T-helper 17 cell (primary cell): ENCODE measurements at regions not wholly inside any gene's neighbourhood (a gene's known extent, or its start where the extent isn't known, plus 50 kb on each side); places are given as distances from the start of the nearest gene placed in this dataset.

ENCODE experiments used
- ATAC-seq: fragments of 150-1000 bp; cut with Tn5 transposase; 2 replicates; pipeline ENCODE4 v1.10.0; 2021; ENCODE audit warnings: mild to moderate bottlenecking, moderate library complexity
- DNase-seq, 3 donors: peaks; one replicate each; pipeline versions ENCODE4 v3.0.0 to v3.0.0-alpha.2; 2020 to 2021
- H3K9me3 ChIP-seq: one replicate; pipeline ENCODE4 v1.7.0; 2013; ENCODE audit warnings: low read length, mild to moderate bottlenecking; ENCODE audit not compliant: control insufficient read depth, poor library complexity, severe bottlenecking
- H3K27ac Mint-ChIP-seq: one replicate; pipeline ENCODE4 v1.8.0; 2022; ENCODE audit warnings: mild to moderate bottlenecking, moderate library complexity, mixed read lengths
- H3K27me3 Mint-ChIP-seq: one replicate; pipeline ENCODE4 v1.8.0; 2022; ENCODE audit warnings: mixed read lengths
- H3K36me3 Mint-ChIP-seq: one replicate; pipeline ENCODE4 v1.8.0; 2022; ENCODE audit warnings: low read depth, mixed read lengths
- H3K4me1 Mint-ChIP-seq: one replicate; pipeline ENCODE4 v1.8.0; 2022; ENCODE audit warnings: mild to moderate bottlenecking, mixed read lengths
- H3K4me3 Mint-ChIP-seq: one replicate; pipeline ENCODE4 v1.8.0; 2022; ENCODE audit warnings: mild to moderate bottlenecking, moderate library complexity, mixed read lengths

GRCh38 chr9:11335011-11335410, 722.2 kb upstream of the PTPRD start:
- Mint-ChIP-seq H3K4me1 (no peaks in the 10 kb centered on the region), H3K27me3 (no peaks in the 10 kb centered on the region), H3K27ac (no peak overlapping the region), H3K36me3 (no peaks in the 10 kb centered on the region), H3K4me3 (no peak overlapping the region)
- DNase-seq (no peak), ATAC-seq (no peak)
- H3K9me3 ChIP-seq = no peaks in the 10 kb centered on the region

- Mint-ChIP-seq H3K4me3 (no peak overlapping the region), H3K27me3 (no peaks in the 10 kb centered on the region), H3K27ac (no peak overlapping the region), H3K4me1 (no peaks in the 10 kb centered on the region), H3K36me3 (no peaks in the 10 kb centered on the region)
- ATAC-seq = no peak
- no peaks in the 10 kb centered on the region for H3K9me3 ChIP-seq
- DNase-seq = no peak
Observed at GRCh38 chr9:11338130-11338529, 725.3 kb upstream of the PTPRD start.

GRCh38 chr9:11340654-11341053, 727.9 kb upstream of the PTPRD start:
- H3K9me3 ChIP-seq = no peaks in the 10 kb centered on the region
- ATAC-seq = no peak
- no peak for DNase-seq
- Mint-ChIP-seq H3K27ac (no peak overlapping the region), H3K4me1 (no peaks in the 10 kb centered on the region), H3K27me3 (no peaks in the 10 kb centered on the region), H3K4me3 (no peak overlapping the region), H3K36me3 (no peaks in the 10 kb centered on the region)

GRCh38 chr9:11347437-11347836, 734.6 kb upstream of the PTPRD start:
- H3K4me1 Mint-ChIP-seq = no peaks in the 10 kb centered on the region
- no peak overlapping the region for H3K27ac Mint-ChIP-seq
- H3K9me3 ChIP-seq = no peaks in the 10 kb centered on the region
- no peaks in the 10 kb centered on the region for H3K36me3 Mint-ChIP-seq
- no peak overlapping the region for H3K4me3 Mint-ChIP-seq
- DNase-seq (no peak), ATAC-seq (no peak)
- no peaks in the 10 kb centered on the region for H3K27me3 Mint-ChIP-seq

GRCh38 chr9:11348366-11348765, 735.6 kb upstream of the PTPRD start:
- Mint-ChIP-seq H3K36me3 (no peaks in the 10 kb centered on the region), H3K27ac (no peak overlapping the region), H3K27me3 (no peaks in the 10 kb centered on the region), H3K4me3 (no peak overlapping the region), H3K4me1 (no peaks in the 10 kb centered on the region)
- H3K9me3 ChIP-seq = no peaks in the 10 kb centered on the region
- no peak for ATAC-seq
- DNase-seq = no peak

GRCh38 chr9:11349187-11349586, 736.4 kb upstream of the PTPRD start:
- no peak overlapping the region for H3K4me3 Mint-ChIP-seq
- no peaks in the 10 kb centered on the region for H3K36me3 Mint-ChIP-seq
- no peaks in the 10 kb centered on the region for H3K9me3 ChIP-seq
- DNase-seq (no peak), ATAC-seq (no peak)
- no peaks in the 10 kb centered on the region for H3K27me3 Mint-ChIP-seq
- H3K27ac Mint-ChIP-seq = no peak overlapping the region
- H3K4me1 Mint-ChIP-seq = no peaks in the 10 kb centered on the region

- DNase-seq (no peak), ATAC-seq (no peak)
- no peaks in the 10 kb centered on the region for H3K27me3 Mint-ChIP-seq
- no peaks in the 10 kb centered on the region for H3K36me3 Mint-ChIP-seq
- no peaks in the 10 kb centered on the region for H3K4me1 Mint-ChIP-seq
- H3K9me3 ChIP-seq = no peaks in the 10 kb centered on the region
- H3K4me3 Mint-ChIP-seq = no peak overlapping the region
- H3K27ac Mint-ChIP-seq = no peak overlapping the region
Observed at GRCh38 chr9:11352612-11353011, 739.8 kb upstream of the PTPRD start.

GRCh38 chr9:11356067-11356466, 743.3 kb upstream of the PTPRD start:
- Mint-ChIP-seq H3K27ac (no peak overlapping the region), H3K4me1 (no peaks in the 10 kb centered on the region), H3K27me3 (no peaks in the 10 kb centered on the region), H3K4me3 (no peak overlapping the region), H3K36me3 (no peaks in the 10 kb centered on the region)
- ATAC-seq (no peak), DNase-seq (no peak)
- H3K9me3 ChIP-seq = no peaks in the 10 kb centered on the region

- Mint-ChIP-seq H3K4me3 (no peak overlapping the region), H3K27me3 (no peaks in the 10 kb centered on the region), H3K36me3 (no peaks in the 10 kb centered on the region), H3K4me1 (no peaks in the 10 kb centered on the region), H3K27ac (no peak overlapping the region)
- no peaks in the 10 kb centered on the region for H3K9me3 ChIP-seq
- no peak for ATAC-seq
- DNase-seq = no peak
Observed at GRCh38 chr9:11366585-11367129, 753.9 kb upstream of the PTPRD start.

GRCh38 chr9:11374926-11375325, 762.1 kb upstream of the PTPRD start:
- Mint-ChIP-seq H3K4me3 (no peak overlapping the region), H3K27ac (no peak overlapping the region), H3K27me3 (no peaks in the 10 kb centered on the region), H3K36me3 (no peaks in the 10 kb centered on the region), H3K4me1 (no peaks in the 10 kb centered on the region)
- ATAC-seq = no peak
- no peak for DNase-seq
- no peaks in the 10 kb centered on the region for H3K9me3 ChIP-seq

- no peaks in the 10 kb centered on the region for H3K27me3 Mint-ChIP-seq
Observed at GRCh38 chr9:11402621-11403020, 789.8 kb upstream of the PTPRD start.

GRCh38 chr9:11414241-11414640, 801.4 kb upstream of the PTPRD start:
- H3K27me3 Mint-ChIP-seq = no peaks in the 10 kb centered on the region
- DNase-seq = no peak

More at GRCh38 chr9:11402621-11403020, 789.8 kb upstream of the PTPRD start:
- no peaks in the 10 kb centered on the region for H3K36me3 Mint-ChIP-seq
- DNase-seq (no peak), ATAC-seq (no peak)
- no peak overlapping the region for H3K4me3 Mint-ChIP-seq
- H3K27ac Mint-ChIP-seq = no peak overlapping the region
- no peaks in the 10 kb centered on the region for H3K9me3 ChIP-seq
- H3K4me1 Mint-ChIP-seq = no peaks in the 10 kb centered on the region

GRCh38 chr9:11417782-11418181, 805.0 kb upstream of the PTPRD start:
- no peaks in the 10 kb centered on the region for H3K27me3 Mint-ChIP-seq
- H3K27ac Mint-ChIP-seq = no peak overlapping the region
- no peak for DNase-seq
- ATAC-seq = no peak
- no peaks in the 10 kb centered on the region for H3K4me1 Mint-ChIP-seq
- no peak overlapping the region for H3K4me3 Mint-ChIP-seq
- no peaks in the 10 kb centered on the region for H3K36me3 Mint-ChIP-seq
- H3K9me3 ChIP-seq = no peaks in the 10 kb centered on the region

More at GRCh38 chr9:11414241-11414640, 801.4 kb upstream of the PTPRD start:
- Mint-ChIP-seq H3K4me3 (no peak overlapping the region), H3K27ac (no peak overlapping the region), H3K4me1 (no peaks in the 10 kb centered on the region), H3K36me3 (no peaks in the 10 kb centered on the region)
- ATAC-seq = no peak
- no peaks in the 10 kb centered on the region for H3K9me3 ChIP-seq

GRCh38 chr9:11431490-11431889, 818.7 kb upstream of the PTPRD start:
- peaks cover 3% of the 10 kb centered on the region for H3K9me3 ChIP-seq
- Mint-ChIP-seq H3K4me1 (no peaks in the 10 kb centered on the region), H3K4me3 (no peak overlapping the region), H3K27ac (no peak overlapping the region), H3K27me3 (no peaks in the 10 kb centered on the region), H3K36me3 (no peaks in the 10 kb centered on the region)
- DNase-seq = no peak
- ATAC-seq = no peak
